GM12872 (cell line): ENCODE measurements at regions not wholly inside any gene's neighbourhood (a gene's known extent, or its start where the extent isn't known, plus 50 kb on each side); places are given as distances from the start of the nearest gene placed in this dataset.

Source experiments
- CTCF ChIP-seq: IDR thresholded peaks from 3 replicates; pipeline ENCODE4 v1.5.1; 2011; ENCODE audit warnings: low read depth, mild to moderate bottlenecking, low read length, moderate library complexity; ENCODE audit not compliant: insufficient read depth

- no peak for TF ChIP-seq CTCF
Observed at GRCh38 chr11:86183694-86184093, 60.9 kb upstream of the EED start.

- TF ChIP-seq CTCF: no peak
Observed at GRCh38 chr11:86182976-86183584, 61.5 kb upstream of the EED start.

GRCh38 chr11:86181379-86181778, 63.2 kb upstream of the EED start:
- no peak for TF ChIP-seq CTCF

DNA sequence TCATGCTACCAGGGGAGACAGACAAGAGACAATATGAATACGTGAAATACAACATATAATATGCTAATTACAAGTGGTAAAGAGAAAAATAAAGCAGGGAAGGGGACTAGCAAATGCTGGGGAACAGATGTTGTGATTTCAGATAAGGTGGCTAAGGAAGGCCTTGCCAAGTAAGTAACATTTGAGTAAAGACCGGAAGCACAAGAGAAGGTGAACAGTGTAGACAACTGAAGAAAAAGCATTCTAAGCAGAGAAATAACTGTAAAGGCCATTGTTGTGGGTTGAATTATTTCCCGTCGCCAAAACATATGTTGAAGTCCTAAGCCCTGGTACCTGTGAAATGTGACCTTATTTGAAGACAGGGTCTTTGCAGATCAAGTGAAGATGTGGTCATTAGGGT, 63.7 kb upstream of the EED start:
- TF ChIP-seq CTCF: no peak

- TF ChIP-seq CTCF: no peak
Observed at GRCh38 chr11:86180423-86180822, 64.1 kb upstream of the EED start.

DNA sequence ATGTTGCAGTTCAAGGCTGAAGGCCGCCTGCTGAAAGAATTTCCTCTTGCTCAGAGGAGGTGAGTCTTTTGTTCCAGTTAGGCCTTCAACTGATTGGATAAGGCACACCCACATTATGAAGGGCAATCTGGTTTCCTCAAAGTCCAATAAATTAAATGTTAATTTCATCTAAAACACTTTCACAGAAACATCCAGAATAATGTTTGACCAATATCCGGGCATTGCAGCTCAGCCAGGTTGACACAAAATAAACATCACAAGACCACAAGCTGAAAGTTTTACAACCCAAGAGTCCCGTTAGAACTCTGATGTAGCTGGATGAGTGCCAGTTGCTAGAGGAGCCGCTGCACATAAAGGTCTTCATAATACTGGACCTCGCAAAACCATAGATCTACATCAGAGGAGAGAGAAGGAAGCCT, 64.9 kb upstream of the EED start:
- TF ChIP-seq CTCF: no peak

DNA sequence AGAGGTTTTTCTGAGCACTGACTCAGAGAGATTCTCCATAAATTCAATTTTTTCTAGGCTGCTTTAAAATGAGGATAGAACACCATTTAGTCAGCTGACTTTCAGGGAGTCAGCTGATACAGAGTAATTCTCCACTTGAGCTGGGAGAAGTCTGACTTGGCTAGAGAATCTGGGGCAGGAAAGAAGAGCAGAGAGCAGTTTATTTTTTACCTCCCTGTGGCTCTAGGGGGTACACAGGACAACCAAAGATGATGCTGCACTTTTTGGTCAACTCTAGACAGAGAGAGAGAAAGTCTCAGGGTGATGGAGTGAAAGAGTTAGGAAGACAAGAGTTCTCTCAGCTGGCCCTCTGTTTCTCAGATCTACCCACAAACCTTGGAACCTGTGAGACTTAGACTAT, 67.3 kb upstream of the EED start:
- no peak for TF ChIP-seq CTCF
